Caki2 (cell line): ENCODE measurements at regions not wholly inside any gene's neighbourhood (a gene's known extent, or its start where the extent isn't known, plus 50 kb on each side); places are given as distances from the start of the nearest gene placed in this dataset.
"Not testable (repeated sequence)": the region's sequence is repeated elsewhere in the genome, so short reads cannot be mapped to it uniquely, and the experiment has no call there.

Experiments used
- DNase-seq: peaks from one replicate; pipeline ENCODE4 v3.0.0-alpha.2; 2015; ENCODE audit warnings: low read depth
- in situ Hi-C: cut with HindIII; loops from 2 replicates; pipeline ENCODE4 v1.10.0; 2016; ENCODE audit warnings: low sequenced_read_pairs, low pct_unique_long_range_greater_than_20kb, mixed read lengths

GRCh38 chr13:80069374-80069773, 271.6 kb downstream of the SPRY2 start:
- no peak for DNase-seq
- in situ Hi-C loops, result no loop called here

DNA sequence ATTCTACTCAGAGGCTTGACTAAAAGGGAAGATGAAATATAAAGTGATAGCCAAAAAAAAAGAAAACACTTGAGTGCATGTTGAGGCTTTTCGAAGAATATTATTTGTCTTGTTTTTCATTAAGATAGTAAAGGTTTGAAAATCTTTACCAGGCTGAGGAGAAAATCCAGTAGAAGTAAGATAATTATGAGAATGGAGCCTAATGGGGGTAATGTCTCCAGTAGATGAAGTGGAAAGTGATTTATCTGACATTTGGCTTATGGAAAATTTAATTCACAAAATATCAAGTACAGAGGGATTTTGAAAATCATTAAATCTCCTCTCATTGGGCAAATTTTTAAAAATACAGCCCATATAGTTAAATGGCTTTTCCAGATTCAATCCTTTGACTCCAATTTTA, 274.9 kb downstream of the SPRY2 start:
- in situ Hi-C loops, result no loop called here
- DNase-seq, result no peak

DNA sequence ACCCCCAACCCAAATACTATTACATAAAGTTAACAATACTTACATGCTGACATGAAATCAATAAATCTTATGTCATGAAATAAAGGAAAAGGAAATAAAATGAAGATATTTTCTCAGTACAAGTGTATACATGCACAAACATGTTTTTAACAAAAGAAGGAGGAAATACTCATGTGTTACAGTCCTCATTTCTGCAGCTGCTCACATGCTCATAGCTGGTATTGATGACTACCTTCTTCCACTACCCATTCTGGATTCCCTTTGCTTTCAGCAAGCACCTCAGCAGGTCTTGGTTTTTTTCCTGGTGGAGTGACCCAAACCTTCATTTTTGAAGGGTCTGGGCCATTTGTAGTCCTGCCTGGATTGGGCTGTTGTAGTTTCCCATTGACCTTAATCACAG, 278.5 kb downstream of the SPRY2 start:
- DNase-seq, in situ Hi-C loops: not testable (repeated sequence)

GRCh38 chr13:80059789-80060188, 281.1 kb downstream of the SPRY2 start:
- no peak for DNase-seq
- in situ Hi-C loops, result no loop called here

DNA sequence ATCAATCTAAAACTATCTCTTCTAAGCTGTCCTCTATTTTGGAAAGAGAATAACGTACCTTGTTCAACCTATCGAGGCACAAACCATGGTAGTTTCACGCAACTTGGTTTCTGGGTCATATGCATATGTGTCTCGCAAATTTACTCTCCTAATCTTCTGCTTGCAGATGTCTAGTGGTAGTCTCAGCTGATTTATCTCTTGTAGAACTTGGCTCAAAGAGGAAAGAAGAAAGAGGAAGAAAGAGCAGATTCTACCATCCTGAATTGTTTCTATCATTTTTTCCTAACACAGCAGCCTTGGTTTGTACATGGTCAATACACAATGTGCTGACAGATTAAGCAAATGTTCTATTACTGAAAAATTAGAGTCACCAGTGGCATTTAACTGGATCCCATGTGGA, 282.3 kb downstream of the SPRY2 start:
- in situ Hi-C loops, result no loop called here
- no peak for DNase-seq

DNA sequence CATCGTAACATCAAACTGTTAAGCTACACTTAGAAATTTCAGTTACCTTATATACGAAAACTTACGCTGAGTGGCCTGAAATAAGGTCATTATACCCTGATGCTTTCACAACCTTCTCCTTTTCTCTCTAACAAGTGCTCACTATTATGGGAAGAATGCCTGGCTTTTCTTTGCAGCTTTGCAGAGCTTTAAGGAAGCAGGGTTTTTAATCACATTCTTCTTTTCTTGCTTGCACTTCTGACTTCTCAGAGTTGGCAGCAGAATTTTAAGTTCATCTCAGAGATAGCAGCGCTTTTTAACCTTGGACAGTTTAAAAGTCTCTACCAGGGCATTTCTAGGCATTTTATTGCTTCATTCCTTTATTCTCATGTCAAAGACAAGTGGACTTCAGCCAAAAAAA, 285.1 kb downstream of the SPRY2 start:
- no peak for DNase-seq
- in situ Hi-C loops, result no loop called here

DNA sequence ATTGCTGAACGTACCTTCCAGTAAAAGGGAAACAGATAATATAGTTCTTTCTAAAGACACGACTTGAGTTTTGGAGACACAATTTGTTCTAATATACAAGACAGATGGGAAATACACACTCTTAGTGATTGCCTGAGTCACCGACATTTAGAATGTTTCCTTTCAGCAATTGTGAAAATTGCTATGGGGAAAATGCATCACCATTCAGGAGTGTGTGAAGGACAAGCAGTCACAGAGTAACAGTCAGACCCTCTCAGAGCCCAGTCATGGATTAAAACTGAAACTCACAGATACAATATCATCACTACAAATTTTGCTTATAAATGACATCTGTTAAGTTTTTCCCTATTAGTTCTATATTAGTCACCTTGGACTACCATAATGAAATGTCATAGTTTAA, 286.1 kb downstream of the SPRY2 start:
- no peak for DNase-seq
- in situ Hi-C loops, result no loop called here

GRCh38 chr13:80052286-80052685, 288.6 kb downstream of the SPRY2 start:
- in situ Hi-C loops, result no loop called here
- no peak for DNase-seq

DNA sequence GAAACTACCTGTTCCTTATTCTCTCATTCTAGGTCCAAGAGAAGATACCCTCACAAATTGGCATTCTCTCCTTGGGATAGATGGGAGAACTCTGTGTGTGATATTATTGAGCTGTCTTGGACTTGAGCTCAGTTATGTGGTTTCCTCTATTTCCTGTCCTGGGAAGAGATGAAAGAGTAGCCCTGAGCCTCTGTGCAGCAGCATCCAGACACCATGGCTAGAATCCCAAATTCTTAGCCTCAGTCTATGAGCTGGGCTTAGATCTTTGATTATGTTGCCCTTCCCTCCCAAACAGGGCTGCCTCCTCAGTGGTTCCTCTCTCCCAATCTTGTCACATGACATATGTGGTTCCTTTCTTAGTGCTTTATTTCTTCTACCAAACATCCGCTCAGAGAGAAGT, 290.7 kb downstream of the SPRY2 start:
- DNase-seq, result no peak

DNA sequence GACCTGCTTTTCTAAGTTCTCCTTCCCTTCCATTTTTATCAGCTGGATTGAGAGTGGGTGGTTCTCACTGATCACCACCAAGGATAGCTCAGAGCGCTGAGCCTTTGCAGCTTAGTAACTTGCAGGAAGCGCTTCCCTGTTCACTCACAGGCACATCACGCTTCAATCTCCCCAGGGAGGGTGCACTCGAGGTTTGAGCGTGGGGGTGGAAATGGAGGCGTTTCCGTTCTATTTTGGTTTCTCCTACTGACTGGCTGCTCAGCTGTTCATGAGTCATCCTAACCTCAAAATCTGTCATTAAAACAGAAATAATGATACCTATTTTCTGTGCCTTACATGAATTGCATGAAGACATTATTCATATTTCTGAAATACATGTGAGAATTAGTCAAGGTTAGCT, 292.1 kb downstream of the SPRY2 start:
- DNase-seq, result peak; percentile 77
- in situ Hi-C loops, result no loop called here

More for the DNA sequence above, 290.7 kb downstream of the SPRY2 start:
- in situ Hi-C loops, result no loop called here

GRCh38 chr13:80048030-80048429, 292.9 kb downstream of the SPRY2 start:
- DNase-seq, result no peak
- in situ Hi-C loops, result no loop called here

- no peak for DNase-seq
- in situ Hi-C loops, result no loop called here
These were observed 293.5 kb downstream of the SPRY2 start for GRCh38 chr13:80047406-80047805.

- no peak for DNase-seq
- in situ Hi-C loops, result no loop called here
These were observed 300.0 kb downstream of the SPRY2 start for GRCh38 chr13:80040981-80041317.

DNA sequence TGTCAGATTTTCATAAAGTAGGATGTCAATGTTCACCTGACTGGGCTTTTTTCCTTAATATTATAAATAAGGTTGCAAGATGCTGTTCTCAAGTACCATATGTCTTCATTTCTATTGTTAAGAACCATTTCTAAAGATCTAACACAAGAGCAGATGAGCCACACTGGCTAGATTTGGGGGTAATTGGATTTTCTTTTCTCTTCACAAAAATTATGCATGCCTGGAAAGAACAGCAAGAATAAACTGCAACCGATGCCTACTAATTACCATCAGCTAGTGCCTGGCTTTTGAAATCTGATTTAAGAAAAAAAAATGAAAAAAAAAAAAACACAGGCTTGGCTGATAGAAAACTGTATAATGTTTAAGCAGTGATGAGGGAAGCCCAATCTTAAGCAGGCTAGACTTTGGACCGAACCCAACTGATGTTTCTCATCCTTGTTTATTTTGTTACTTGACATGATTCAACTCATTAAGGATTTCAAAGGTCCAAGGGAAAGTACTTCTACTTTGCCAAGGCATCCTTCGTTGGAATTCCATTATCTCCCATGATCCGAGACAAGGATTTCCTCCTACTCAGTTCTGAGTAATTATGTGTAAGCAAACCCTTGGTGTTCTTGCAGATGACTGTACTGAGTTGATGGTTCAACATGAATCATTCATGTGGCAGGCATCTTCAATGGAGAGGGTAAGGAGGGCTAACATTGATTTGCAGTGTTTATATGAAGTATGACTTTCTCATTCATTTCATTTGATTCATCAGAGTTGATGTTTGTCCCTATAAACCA, 300.5 kb downstream of the SPRY2 start:
- in situ Hi-C loops, result no loop called here

GRCh38 chr13:80039000-80039399, 301.9 kb downstream of the SPRY2 start:
- in situ Hi-C loops, result no loop called here
- no peak for DNase-seq

More for the DNA sequence above, 300.5 kb downstream of the SPRY2 start:
- peak; percentile 88 for DNase-seq

GRCh38 chr13:80038371-80038770, 302.6 kb downstream of the SPRY2 start:
- in situ Hi-C loops, result no loop called here
- no peak for DNase-seq

DNA sequence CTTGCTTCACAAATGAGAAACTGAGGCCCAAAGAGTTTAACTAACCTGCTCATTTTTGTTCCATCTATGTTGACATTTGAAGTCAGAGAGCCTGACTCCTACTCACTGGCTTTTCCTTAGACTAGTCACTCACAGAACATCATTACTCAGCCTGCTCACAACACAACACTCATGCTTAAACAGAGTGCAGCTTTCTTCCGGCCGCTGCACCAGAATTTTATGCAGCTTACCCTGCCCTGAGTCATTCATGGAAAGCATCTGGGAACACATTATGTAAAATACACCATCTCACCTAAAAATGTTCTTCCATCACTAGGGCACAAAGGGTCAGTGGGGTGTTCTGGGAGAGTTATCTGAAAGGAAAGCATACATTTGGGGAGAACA, 303.4 kb downstream of the SPRY2 start:
- in situ Hi-C loops, result no loop called here
- peak; percentile 71 for DNase-seq

DNA sequence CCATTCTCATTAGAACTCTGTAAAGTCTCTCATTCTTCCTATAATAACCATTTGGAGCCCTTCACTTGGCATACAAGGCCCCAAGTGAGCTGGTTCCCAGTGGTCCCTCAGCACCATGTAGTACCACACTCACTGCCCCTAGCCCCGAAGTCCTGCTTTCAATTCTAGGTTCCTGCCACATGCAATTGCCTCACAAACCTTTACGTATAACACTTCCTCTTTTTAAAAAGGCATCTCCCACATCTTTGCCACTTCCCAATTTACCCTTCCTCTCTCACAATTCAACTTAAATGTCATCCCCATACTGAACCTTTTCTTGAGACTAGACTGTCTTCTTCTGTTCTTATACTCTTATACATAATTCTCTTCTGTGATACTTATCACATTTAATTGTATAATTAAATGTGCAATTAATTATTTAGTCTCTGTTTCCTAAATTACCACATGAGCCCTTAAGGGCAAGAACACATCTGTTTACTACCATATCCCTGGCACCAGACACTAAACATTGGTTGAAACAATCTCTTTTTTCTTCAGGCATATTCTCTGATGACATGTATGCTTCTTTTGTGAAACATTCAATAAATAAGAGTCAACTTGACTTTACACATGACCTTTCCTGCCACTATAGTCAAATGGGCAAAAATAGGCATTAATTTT, 304.0 kb downstream of the SPRY2 start:
- in situ Hi-C loops, result no loop called here
- DNase-seq, result no peak

DNA sequence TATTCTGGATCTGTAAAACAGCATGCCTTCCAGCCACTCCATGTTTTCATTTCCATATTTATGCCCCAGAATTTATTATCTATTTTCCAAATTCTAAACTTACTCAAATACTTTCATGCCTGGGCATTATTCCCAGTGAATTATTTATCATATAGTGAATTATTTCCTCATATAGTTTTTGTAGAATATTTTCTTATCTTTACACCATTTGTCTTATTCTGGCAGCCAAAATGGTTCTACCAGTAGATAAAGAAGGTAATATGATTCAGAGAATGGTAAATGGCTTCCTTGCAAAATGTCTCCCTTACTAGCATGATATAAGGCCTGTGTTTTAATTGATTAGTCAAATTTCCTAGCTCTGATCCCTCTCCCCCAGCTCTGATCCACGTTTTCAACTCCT, 305.8 kb downstream of the SPRY2 start:
- in situ Hi-C loops, result no loop called here
- no peak for DNase-seq

DNA sequence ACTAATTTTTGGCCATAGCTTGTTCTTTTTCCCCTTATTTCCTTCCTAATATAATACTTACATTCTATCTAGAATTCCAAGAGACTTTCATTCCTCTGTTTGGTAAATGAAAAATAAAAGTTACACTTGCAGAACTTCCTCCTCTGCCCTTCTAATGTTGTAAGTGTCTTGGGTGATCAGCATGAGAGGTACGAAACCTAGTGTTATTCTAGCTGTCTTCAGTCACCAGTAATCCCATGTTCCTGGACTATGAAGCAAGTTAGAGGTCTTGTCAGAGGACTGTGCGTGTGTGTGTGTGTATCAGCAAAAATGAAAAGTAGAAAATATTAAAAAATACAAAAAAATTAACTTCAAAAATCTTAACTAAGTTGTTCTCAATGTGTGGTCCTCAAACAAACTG, 307.0 kb downstream of the SPRY2 start:
- no peak for DNase-seq
- in situ Hi-C loops, result no loop called here
